K562 (cell line): ENCODE measurements at regions not wholly inside any gene's neighbourhood (a gene's known extent, or its start where the extent isn't known, plus 50 kb on each side); places are given as distances from the start of the nearest gene placed in this dataset.

Source experiments
- ATAC-seq: fragments of 200-7000 bp; cut with Tn5 transposase; 3 replicates; pipeline ENCODE4 v1.9.1; 2020; ENCODE audit warnings: moderate library complexity
- BruUV-seq: library from RNA; stranded (reverse); fragments of 400-500 nt; replicated peaks from 2 replicates; lab custom pipeline; 2021; lab: Mats Ljungman, UMichigan
- CTCF ChIA-PET: fragments of 300-600 bp; formaldehyde crosslinking; extraction: SDS; loops from one replicate; lab custom pipeline; 2021; ENCODE audit warnings: low intra/inter-chr PET ratio; lab: Yijun Ruan, JAX
- POLR2A ChIA-PET: fragments of 300-600, 350-650 bp; sonication (Branson Sonifier 250); formaldehyde crosslinking; extraction: SDS; loops from one replicate; lab custom pipeline; 2021; ENCODE audit warnings: antibody characterized with exemption, inconsistent platforms; lab: Yijun Ruan, JAX
- DNase-seq, 4 experiments: peaks; one replicate each; pipeline versions ENCODE4 v3.0.0 to v3.0.0-alpha.2; 2011 to 2018; ENCODE audit warnings: low spot score in 3 of 4, mixed read lengths in 3 of 4; ENCODE audit errors: extremely low read depth in 1 of 4
- FAIRE-seq: peaks from 2 replicates; lab custom pipeline; 2011; peaks lifted over from hg19 to GRCh38; lab: Jason Lieb, UNC
- H2AFZ ChIP-seq: 2 replicates; pipeline ENCODE4 v1.6.0; 2011; ENCODE audit warnings: low read depth, low read length, control low read depth, inconsistent platforms
- H3K27ac ChIP-seq: fragments of 200-600 bp; 3 replicates; pipeline ENCODE4 v1.8.0; 2011; ENCODE audit warnings: low read depth, mild to moderate bottlenecking, control low read depth, inconsistent platforms, low read length, moderate library complexity, mixed read lengths; ENCODE audit errors: extremely low read depth
- H3K27me3 ChIP-seq, 2 experiments: fragments of 300-600 bp in 1 of 2; 2 replicates in 1 of 2; 3 replicates in 1 of 2; pipeline versions ENCODE4 v1.6.0 to v1.8.0; 2011; ENCODE audit warnings: inconsistent platforms in 2 of 2, low read length in 2 of 2, mild to moderate bottlenecking in 1 of 2, mixed read lengths in 1 of 2, moderate library complexity in 1 of 2; ENCODE audit not compliant: control insufficient read depth in 2 of 2, insufficient read depth in 2 of 2
- H3K36me3 ChIP-seq: fragments of 300-600 bp; 3 replicates; pipeline ENCODE4 v1.8.0; 2011; ENCODE audit warnings: mild to moderate bottlenecking, low read length, inconsistent platforms; ENCODE audit not compliant: control insufficient read depth, insufficient read depth
- H3K4me1 ChIP-seq, 2 experiments: fragments of 200-600 bp in 1 of 2; replicated peaks in 1 of 2; 2 replicates in 1 of 2; 3 replicates in 1 of 2; pipeline versions ENCODE4 v1.5.1 to v1.8.0; 2011; ENCODE audit warnings: inconsistent platforms in 2 of 2, low read length in 2 of 2, mild to moderate bottlenecking in 1 of 2, mixed read lengths in 1 of 2, moderate library complexity in 1 of 2; ENCODE audit not compliant: control insufficient read depth in 2 of 2, insufficient read depth in 2 of 2
- H3K4me2 ChIP-seq: 2 replicates; pipeline ENCODE4 v1.6.1; 2011; ENCODE audit warnings: low read length, control low read depth, inconsistent platforms, mixed read lengths; ENCODE audit not compliant: insufficient read depth
- H3K4me3 ChIP-seq: fragments of 200-600 bp; sonication (generic), shearing (Covaris generic); 2 replicates; pipeline ENCODE4 v1.5.1; 2016; ENCODE audit warnings: control low read depth, inconsistent platforms
- H3K79me2 ChIP-seq: fragments of 200-600 bp; 3 replicates; pipeline ENCODE4 v1.8.0; 2011; ENCODE audit warnings: low read length, inconsistent platforms; ENCODE audit not compliant: control insufficient read depth, insufficient read depth
- H3K9ac ChIP-seq, 2 experiments: 2 replicates each; pipeline versions ENCODE4 v1.6.0 to v1.6.1; 2011; ENCODE audit warnings: low read depth in 2 of 2, low read length in 2 of 2, control low read depth in 1 of 2, inconsistent platforms in 1 of 2, mild to moderate bottlenecking in 1 of 2, mixed read lengths in 1 of 2; ENCODE audit not compliant: insufficient read depth in 1 of 2
- H3K9me1 ChIP-seq: one replicate; pipeline ENCODE4 v1.6.0; 2011; ENCODE audit warnings: inconsistent platforms, mild to moderate bottlenecking, low read length, moderate library complexity; ENCODE audit not compliant: control insufficient read depth, insufficient read depth
- H3K9me3 ChIP-seq: replicated peaks from 2 replicates; pipeline ENCODE4 v1.5.1; 2011; ENCODE audit warnings: low read depth, low read length, inconsistent platforms; ENCODE audit not compliant: control insufficient read depth, insufficient read depth
- H4K20me1 ChIP-seq: replicated peaks from 2 replicates; pipeline ENCODE4 v1.6.1; 2011; ENCODE audit warnings: low read length, inconsistent platforms, mixed read lengths; ENCODE audit not compliant: control insufficient read depth, insufficient read depth
- ASH1L ChIP-seq: fragments of 450-650 bp; IDR thresholded peaks from 2 replicates; pipeline ENCODE4 v1.6.1; 2018; ENCODE audit warnings: borderline replicate concordance, mild to moderate bottlenecking, low read depth; ENCODE audit not compliant: partially characterized antibody
- CCAR2 ChIP-seq: fragments of 200-400 bp; formaldehyde crosslinking; IDR thresholded peaks from 2 replicates; pipeline ENCODE4 v1.6.1; 2017; ENCODE audit warnings: mild to moderate bottlenecking, low read depth, low read length
- EP400 ChIP-seq: fragments of 450-650 bp; IDR thresholded peaks from 2 replicates; pipeline ENCODE4 v1.6.1; 2017; ENCODE audit warnings: antibody characterized with exemption, mild to moderate bottlenecking, moderate library complexity
- FOXJ2 ChIP-seq: fragments of 200-800 bp; sonication (Bioruptor generic); IDR thresholded peaks from 2 replicates; pipeline ENCODE4 v1.6.1; 2016; ENCODE audit warnings: missing genetic modification characterization, missing compliant biosample characterization
- GATAD2A ChIP-seq: fragments of 450-650 bp; IDR thresholded peaks from 2 replicates; pipeline ENCODE4 v1.6.1; 2017
- HMGN3 ChIP-seq: IDR thresholded peaks from 2 replicates; pipeline ENCODE4 v1.6.1; 2011; ENCODE audit warnings: borderline replicate concordance, low read depth, mild to moderate bottlenecking, mixed read lengths, low read length; ENCODE audit not compliant: insufficient read length; ENCODE audit errors: extremely low read depth
- JUNB ChIP-seq: fragments of 450-650 bp; formaldehyde crosslinking; conservative IDR thresholded peaks from 2 replicates; pipeline ENCODE4 v1.4.0; 2020; ENCODE audit warnings: mild to moderate bottlenecking
- LCOR ChIP-seq: sonication (generic); formaldehyde crosslinking; IDR thresholded peaks from 2 replicates; pipeline ENCODE4 v1.8.0; 2022; ENCODE audit warnings: mild to moderate bottlenecking, missing genetic modification reagents
- POLR2G ChIP-seq: fragments of 200-400 bp; formaldehyde crosslinking; IDR thresholded peaks from 2 replicates; pipeline ENCODE4 v1.6.1; 2017; ENCODE audit warnings: low read depth, mild to moderate bottlenecking, antibody characterized with exemption, low read length, moderate library complexity
- RBM25 ChIP-seq: fragments of 200-400 bp; formaldehyde crosslinking; IDR thresholded peaks from 2 replicates; pipeline ENCODE4 v1.6.1; 2018; ENCODE audit warnings: low read length, low read depth, moderate library complexity; ENCODE audit not compliant: severe bottlenecking
- RNF2 ChIP-seq: sonication (generic); IDR thresholded peaks from 2 replicates; pipeline ENCODE4 v1.6.1; 2016
- STAT5B ChIP-seq: fragments of 250-450 bp; sonication (Bioruptor Pico); IDR thresholded peaks from 2 replicates; pipeline ENCODE4 v1.8.0; 2021; ENCODE audit warnings: mild to moderate bottlenecking, inconsistent platforms
- TCF15 ChIP-seq: fragments of 250-450 bp; sonication (Bioruptor Pico); IDR thresholded peaks from 2 replicates; pipeline ENCODE4 v1.8.0; 2022; ENCODE audit warnings: moderate library complexity, mild to moderate bottlenecking, inconsistent platforms
- XRCC4 ChIP-seq: IDR thresholded peaks from one replicate; pipeline ENCODE4 v1.6.1; 2011; ENCODE audit not compliant: insufficient read depth, insufficient read length; ENCODE audit errors: extremely low read depth
- ZNF239 ChIP-seq: fragments of 250-450 bp; sonication (Bioruptor Pico); IDR thresholded peaks from 2 replicates; pipeline ENCODE4 v1.4.0; 2020; ENCODE audit warnings: mild to moderate bottlenecking
- ZNF436 ChIP-seq: fragments of 250-450, 450-650 bp; sonication (Bioruptor Pico); formaldehyde crosslinking; IDR thresholded peaks from 2 replicates; pipeline ENCODE4 v1.7.0; 2020; ENCODE audit warnings: mild to moderate bottlenecking
- ZNF644 ChIP-seq: fragments of 200-800 bp; sonication (Bioruptor generic); IDR thresholded peaks from 2 replicates; pipeline ENCODE4 v1.6.1; 2016; ENCODE audit warnings: low read depth, missing genetic modification characterization, missing compliant biosample characterization
- WGBS: fragments of 100-300 bp; shearing (Covaris generic); methylation state at CpG from one replicate; pipeline ENCODE4 v1.1.6; 2016; ENCODE audit warnings: low coverage, mixed read lengths; ENCODE audit not compliant: insufficient coverage; ENCODE audit errors: missing lambda C conversion rate; 5-methylcytosine and 5-hydroxymethylcytosine counted together
- in situ Hi-C: fragments of 300-500 bp; cut with MboI; formaldehyde crosslinking; loops from 4 replicates; pipeline ENCODE4 v1.15.0; 2018; ENCODE audit warnings: inconsistent platforms, mixed read lengths
- intact Hi-C: fragments of 100-400 bp; cut with micrococcal nuclease; formaldehyde crosslinking; loops from 2 replicates; pipeline ENCODE4 v1.14.2; 2022
- TF ChIP-seq, protein P1 (sequence below), 3 experiments: fragments of 200-800 bp in 1 of 3; fragments of 250-450 bp in 1 of 3; fragments of 450-650 bp in 1 of 3; sonication (Bioruptor Pico) in 1 of 3; sonication (Bioruptor generic) in 1 of 3; formaldehyde crosslinking in 1 of 3; IDR thresholded peaks; 2 replicates each; pipeline versions ENCODE4 v1.6.1 to v1.8.0; 2016 to 2022; ENCODE audit warnings: mild to moderate bottlenecking in 2 of 3, missing genetic modification characterization in 2 of 3, missing compliant biosample characterization in 1 of 3, moderate library complexity in 1 of 3

DNA sequence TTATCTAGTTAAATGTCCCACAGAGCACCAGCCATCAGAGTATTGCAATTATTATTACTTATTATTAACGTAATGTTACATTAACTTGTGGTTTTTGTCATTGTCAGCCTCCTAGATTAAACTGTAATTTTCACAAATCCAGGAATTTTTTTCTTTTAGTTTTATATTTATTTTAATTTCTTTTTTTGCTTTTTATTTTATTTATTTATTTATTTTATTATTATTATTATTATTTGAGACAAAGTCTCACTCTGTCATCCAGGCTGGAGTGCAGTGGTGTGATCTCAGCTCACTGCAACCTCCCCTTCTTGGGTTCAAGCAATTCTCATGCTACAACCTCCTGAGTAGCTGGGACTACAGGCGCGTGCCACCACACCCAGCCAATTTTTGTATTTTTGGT is 202.9 kb upstream of the LUZP2 start:
- Histone ChIP-seq H3K4me3 (no peak overlapping the region), H3K27me3 (no peaks in the 10 kb centered on the region), H3K79me2 (no peaks in the 10 kb centered on the region), H3K9ac (no peak overlapping the region), H3K9me3 (no peaks in the 10 kb centered on the region), H3K4me1 (no peaks in the 10 kb centered on the region), H4K20me1 (no peaks in the 10 kb centered on the region), H3K9me1 (no peaks in the 10 kb centered on the region), H3K4me2 (no peak overlapping the region), H3K36me3 (no peaks in the 10 kb centered on the region), H2AFZ (no peak overlapping the region), H3K27ac (no peak overlapping the region)
- CTCF ChIA-PET = no interaction called here
- POLR2A ChIA-PET = no interaction called here
- TF ChIP-seq, protein P1, sequence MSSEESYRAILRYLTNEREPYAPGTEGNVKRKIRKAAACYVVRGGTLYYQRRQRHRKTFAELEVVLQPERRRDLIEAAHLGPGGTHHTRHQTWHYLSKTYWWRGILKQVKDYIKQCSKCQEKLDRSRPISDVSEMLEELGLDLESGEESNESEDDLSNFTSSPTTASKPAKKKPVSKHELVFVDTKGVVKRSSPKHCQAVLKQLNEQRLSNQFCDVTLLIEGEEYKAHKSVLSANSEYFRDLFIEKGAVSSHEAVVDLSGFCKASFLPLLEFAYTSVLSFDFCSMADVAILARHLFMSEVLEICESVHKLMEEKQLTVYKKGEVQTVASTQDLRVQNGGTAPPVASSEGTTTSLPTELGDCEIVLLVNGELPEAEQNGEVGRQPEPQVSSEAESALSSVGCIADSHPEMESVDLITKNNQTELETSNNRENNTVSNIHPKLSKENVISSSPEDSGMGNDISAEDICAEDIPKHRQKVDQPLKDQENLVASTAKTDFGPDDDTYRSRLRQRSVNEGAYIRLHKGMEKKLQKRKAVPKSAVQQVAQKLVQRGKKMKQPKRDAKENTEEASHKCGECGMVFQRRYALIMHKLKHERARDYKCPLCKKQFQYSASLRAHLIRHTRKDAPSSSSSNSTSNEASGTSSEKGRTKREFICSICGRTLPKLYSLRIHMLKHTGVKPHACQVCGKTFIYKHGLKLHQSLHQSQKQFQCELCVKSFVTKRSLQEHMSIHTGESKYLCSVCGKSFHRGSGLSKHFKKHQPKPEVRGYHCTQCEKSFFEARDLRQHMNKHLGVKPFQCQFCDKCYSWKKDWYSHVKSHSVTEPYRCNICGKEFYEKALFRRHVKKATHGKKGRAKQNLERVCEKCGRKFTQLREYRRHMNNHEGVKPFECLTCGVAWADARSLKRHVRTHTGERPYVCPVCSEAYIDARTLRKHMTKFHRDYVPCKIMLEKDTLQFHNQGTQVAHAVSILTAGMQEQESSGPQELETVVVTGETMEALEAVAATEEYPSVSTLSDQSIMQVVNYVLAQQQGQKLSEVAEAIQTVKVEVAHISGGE (CRISPR knock-in tag; IDR thresholded peaks at IDR 0.05) = no peak
- TF ChIP-seq CCAR2 = no peak
- no peak for TF ChIP-seq ZNF239
- TF ChIP-seq GATAD2A = no peak
- no peak for TF ChIP-seq TCF15 (CRISPR knock-in tag)
- TF ChIP-seq POLR2G = no peak
- TF ChIP-seq JUNB = no peak
- TF ChIP-seq ZNF436 (CRISPR knock-in tag) = no peak
- TF ChIP-seq ASH1L = no peak
- TF ChIP-seq STAT5B = no peak
- no peak for TF ChIP-seq RBM25
- no peak for TF ChIP-seq RNF2
- no peak for TF ChIP-seq LCOR (CRISPR knock-in tag)
- TF ChIP-seq HMGN3 = no peak
- TF ChIP-seq ZNF644 = no peak
- TF ChIP-seq FOXJ2 (tag) = no peak
- TF ChIP-seq XRCC4 = no peak
- no peak for TF ChIP-seq EP400
- WGBS = 0% methylated on average over 3 of the region's 3 CpGs
- intact Hi-C loops (no loop called here), in situ Hi-C loops (no loop called here)
- no peak for DNase-seq
- no peak for ATAC-seq
- BruUV-seq = no TSS peak
- no peak for FAIRE-seq
